Prostate gland (tissue), 2 donors: ENCODE measurements at regions not wholly inside any gene's neighbourhood (a gene's known extent, or its start where the extent isn't known, plus 50 kb on each side); places are given as distances from the start of the nearest gene placed in this dataset.

ENCODE experiments used
- POLR2A ChIP-seq: fragments of 450-650 bp; IDR thresholded peaks from one replicate; pipeline ENCODE4 v1.6.1; 2016; ENCODE audit warnings: antibody characterized with exemption, mild to moderate bottlenecking
- TF ChIP-seq, protein P1 (sequence below), 4 experiments: fragments of 200-600 bp in 2 of 4; fragments of 450-650 bp in 2 of 4; sonication (generic) in 2 of 4; IDR thresholded peaks; 1 replicate in 3 of 4; 2 replicates in 1 of 4; pipeline ENCODE4 v1.5.1; 2016 to 2019; ENCODE audit warnings: antibody characterized with exemption in 4 of 4, mild to moderate bottlenecking in 2 of 4, moderate library complexity in 2 of 4

DNA sequence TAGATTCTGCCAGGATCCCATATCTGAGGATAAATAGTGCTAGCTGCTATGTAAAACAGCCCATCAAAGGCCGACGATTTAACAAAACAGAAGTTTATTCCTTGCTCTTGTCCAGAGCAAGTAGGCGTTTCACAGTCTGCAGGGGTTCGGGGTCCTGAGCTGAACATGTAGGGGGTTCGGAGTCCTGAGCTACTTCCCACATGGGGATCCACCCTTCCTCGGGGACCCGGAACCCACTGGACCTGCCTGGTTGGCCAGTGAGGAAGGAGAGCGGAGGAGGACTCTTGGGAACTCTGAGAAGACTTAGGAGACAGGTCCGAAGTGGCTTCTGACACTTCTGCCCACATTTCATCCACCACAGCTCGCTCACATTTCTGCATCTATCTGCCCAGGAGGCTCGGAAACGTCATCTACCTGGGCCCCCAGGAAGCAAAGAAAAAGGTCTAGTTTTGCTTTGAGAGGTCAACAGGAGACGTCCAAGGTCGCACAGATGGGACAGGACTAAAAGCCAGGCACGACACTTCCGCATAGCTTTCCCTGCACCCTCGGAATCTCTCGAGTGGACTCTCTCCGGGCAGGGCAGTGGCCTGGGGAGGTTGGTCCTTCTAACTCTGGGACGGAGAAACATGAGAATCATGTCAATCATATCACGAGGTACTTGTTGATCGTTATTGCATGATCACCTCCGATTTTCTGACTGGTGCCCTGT, 86.4 kb downstream of the MICALL2 start:
- TF ChIP-seq, protein P1, sequence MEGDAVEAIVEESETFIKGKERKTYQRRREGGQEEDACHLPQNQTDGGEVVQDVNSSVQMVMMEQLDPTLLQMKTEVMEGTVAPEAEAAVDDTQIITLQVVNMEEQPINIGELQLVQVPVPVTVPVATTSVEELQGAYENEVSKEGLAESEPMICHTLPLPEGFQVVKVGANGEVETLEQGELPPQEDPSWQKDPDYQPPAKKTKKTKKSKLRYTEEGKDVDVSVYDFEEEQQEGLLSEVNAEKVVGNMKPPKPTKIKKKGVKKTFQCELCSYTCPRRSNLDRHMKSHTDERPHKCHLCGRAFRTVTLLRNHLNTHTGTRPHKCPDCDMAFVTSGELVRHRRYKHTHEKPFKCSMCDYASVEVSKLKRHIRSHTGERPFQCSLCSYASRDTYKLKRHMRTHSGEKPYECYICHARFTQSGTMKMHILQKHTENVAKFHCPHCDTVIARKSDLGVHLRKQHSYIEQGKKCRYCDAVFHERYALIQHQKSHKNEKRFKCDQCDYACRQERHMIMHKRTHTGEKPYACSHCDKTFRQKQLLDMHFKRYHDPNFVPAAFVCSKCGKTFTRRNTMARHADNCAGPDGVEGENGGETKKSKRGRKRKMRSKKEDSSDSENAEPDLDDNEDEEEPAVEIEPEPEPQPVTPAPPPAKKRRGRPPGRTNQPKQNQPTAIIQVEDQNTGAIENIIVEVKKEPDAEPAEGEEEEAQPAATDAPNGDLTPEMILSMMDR (IDR thresholded peaks at IDR 0.05): no peak
- TF ChIP-seq POLR2A: no peak
